ENCODE measurements at regions not wholly inside any gene's neighbourhood (a gene's known extent, or its start where the extent isn't known, plus 50 kb on each side); places are given as distances from the start of the nearest gene placed in this dataset.

- DNase-seq (ENCODE audit: low read depth, low spot score) (no peak), ATAC-seq (no peak)
- H3K4me1 ChIP-seq (ENCODE audit: control insufficient read depth in 1 of 2, insufficient read depth in 2 of 2, low read length in 2 of 2) = no peaks in the 10 kb centered on the region
- no peaks in the 10 kb centered on the region for H3K36me3 ChIP-seq (ENCODE audit: control insufficient read depth in 1 of 2, insufficient read depth in 2 of 2, low read length in 2 of 2)
- H3K9me2 ChIP-seq (ENCODE audit: insufficient read depth) = no peaks in the 10 kb centered on the region
- no peaks in the 10 kb centered on the region for H3K79me2 ChIP-seq (ENCODE audit: insufficient read depth, low read length)
- H2AFZ ChIP-seq (ENCODE audit: low read depth, low read length, poor library complexity, severe bottlenecking) = no peak overlapping the region
- TF ChIP-seq ELF1 (IDR thresholded peaks at IDR 0.05; ENCODE audit: borderline replicate concordance, low read depth) = no peak
- TF ChIP-seq REST (IDR thresholded peaks at IDR 0.05; ENCODE audit: low read depth) = no peak
- RAD21 ChIA-PET (ENCODE audit: low non-redundant PET in 1 of 2, low total read pairs in 2 of 2, uncharacterized antibody in 2 of 2, unreplicated experiment in 2 of 2) = no interaction called here
- peaks cover 21% of the 10 kb centered on the region for H3K27me3 ChIP-seq (ENCODE audit: insufficient read depth, low read length)
- H3K4me2 ChIP-seq (ENCODE audit: low read length) = no peak overlapping the region
- H4K20me1 ChIP-seq (ENCODE audit: insufficient read depth) = no peaks in the 10 kb centered on the region; the same call in 1 of the 2 replicates
- H3K9ac ChIP-seq (ENCODE audit: low read length) = no peak overlapping the region
- H3K27ac ChIP-seq (ENCODE audit: low read depth, low read length) = no peak overlapping the region
- CTCF ChIA-PET = no interaction called here
- BruUV-seq (replicated peaks) = no TSS peak
- intact Hi-C loops (cut with micrococcal nuclease) = loop anchor here (10.0 kb wide), 1 partner anchor 1816 kb away; no protein-coding TSS in a partner anchor
- POLR2A ChIA-PET = no interaction called here
- no peak overlapping the region for H3K4me3 ChIP-seq (replicated peaks in 1 of 2; ENCODE audit: low read depth in 1 of 2, low read length in 2 of 2)
- H3K9me3 ChIP-seq (ENCODE audit: control insufficient read depth in 1 of 2, insufficient read depth in 1 of 2, low read depth in 1 of 2, low read length in 2 of 2) = no peaks in the 10 kb centered on the region
Measured at GRCh38 chr2:204108781-204109295, 172.3 kb downstream of the ICOS start.

GRCh38 chr2:204109681-204110080, 173.1 kb downstream of the ICOS start:
- Histone ChIP-seq H3K9me3 (ENCODE audit: control insufficient read depth in 1 of 2, insufficient read depth in 1 of 2, low read depth in 1 of 2, low read length in 2 of 2) (no peaks in the 10 kb centered on the region), H3K4me2 (ENCODE audit: low read length) (no peak overlapping the region), H3K79me2 (ENCODE audit: insufficient read depth, low read length) (no peaks in the 10 kb centered on the region), H3K9ac (ENCODE audit: low read length) (no peak overlapping the region), H3K36me3 (ENCODE audit: control insufficient read depth in 1 of 2, insufficient read depth in 2 of 2, low read length in 2 of 2) (no peaks in the 10 kb centered on the region), H3K27ac (ENCODE audit: low read depth, low read length) (no peak overlapping the region), H3K27me3 (ENCODE audit: insufficient read depth, low read length) (peaks cover 21% of the 10 kb centered on the region), H4K20me1 (ENCODE audit: insufficient read depth) (no peaks in the 10 kb centered on the region; the same call in 1 of the 2 replicates), H3K4me3 (replicated peaks in 1 of 2; ENCODE audit: low read depth in 1 of 2, low read length in 2 of 2) (no peak overlapping the region), H3K9me2 (ENCODE audit: insufficient read depth) (no peaks in the 10 kb centered on the region), H3K4me1 (ENCODE audit: control insufficient read depth in 1 of 2, insufficient read depth in 2 of 2, low read length in 2 of 2) (no peaks in the 10 kb centered on the region), H2AFZ (ENCODE audit: low read depth, low read length, poor library complexity, severe bottlenecking) (no peak overlapping the region)
- ATAC-seq = no peak
- TF ChIP-seq ELF1 (IDR thresholded peaks at IDR 0.05; ENCODE audit: borderline replicate concordance, low read depth) (no peak), MAX (IDR thresholded peaks at IDR 0.05) (no peak), EZH2 (IDR thresholded peaks at IDR 0.05) (no peak), SRF (IDR thresholded peaks at IDR 0.05; ENCODE audit: low read depth) (no peak), ZNF274 (IDR thresholded peaks at IDR 0.05; ENCODE audit: low read depth, low read length) (no peak), CBX3 (IDR thresholded peaks at IDR 0.05; ENCODE audit: low read depth) (no peak), YY1 (IDR thresholded peaks at IDR 0.05; ENCODE audit: extremely low read depth, insufficient replicate concordance, low read depth, low read length) (no peak), CTCF (IDR thresholded peaks at IDR 0.05 in 2 of 3, conservative IDR thresholded peaks at IDR 0.05 in 1 of 3; ENCODE audit: borderline replicate concordance in 1 of 3, insufficient read depth in 1 of 3, low read depth in 2 of 3, low read length in 2 of 3) (no peak), TCF7L2 (IDR thresholded peaks at IDR 0.05; ENCODE audit: borderline replicate concordance, extremely low read depth, insufficient read depth, insufficient read length) (no peak), CEBPB (IDR thresholded peaks at IDR 0.05; ENCODE audit: low read depth) (no peak), EGR1 (IDR thresholded peaks at IDR 0.05; ENCODE audit: low read depth) (no peak), ZFX (IDR thresholded peaks at IDR 0.05) (no peak), RAD21 (IDR thresholded peaks at IDR 0.05; ENCODE audit: low read depth) (no peak)
- ChIA-PET POLR2A (no interaction called here), CTCF (no interaction called here), RAD21 (ENCODE audit: low non-redundant PET in 1 of 2, low total read pairs in 2 of 2, uncharacterized antibody in 2 of 2, unreplicated experiment in 2 of 2) (no interaction called here)
- no peak for DNase-seq (ENCODE audit: low read depth, low spot score)
- BruUV-seq (replicated peaks) = no TSS peak
- intact Hi-C loops (cut with micrococcal nuclease) = loop anchor here (10.0 kb wide), 1 partner anchor 1815 kb away; no protein-coding TSS in a partner anchor
